ENCODE measurements at regions not wholly inside any gene's neighbourhood (a gene's known extent, or its start where the extent isn't known, plus 50 kb on each side); places are given as distances from the start of the nearest gene placed in this dataset.

DNA sequence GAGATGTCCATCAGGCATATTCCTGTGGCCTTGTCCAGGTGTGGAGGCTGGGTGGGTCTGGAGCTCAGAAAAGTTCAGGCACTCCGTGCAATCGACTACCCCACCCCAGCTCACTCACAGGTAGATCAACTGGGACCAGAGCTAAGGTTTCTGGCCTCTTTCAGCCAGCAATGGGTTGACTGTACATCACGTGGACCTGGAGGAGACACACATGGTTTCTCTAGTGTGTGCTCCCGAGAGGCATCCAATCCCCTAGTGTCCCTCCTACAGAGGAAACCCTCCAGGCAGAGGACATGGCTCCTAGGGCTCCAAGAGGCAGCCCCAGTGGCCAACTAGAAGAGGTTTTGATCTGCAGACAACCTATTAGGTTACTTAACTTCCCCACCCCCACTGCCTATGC, 119.5 kb upstream of the RGS6 start:
- TF ChIP-seq CTCF (IDR thresholded peaks at IDR 0.05): no peak
- Mint-ChIP-seq H3K36me3 (ENCODE audit: low read depth) (no peaks in the 10 kb centered on the region), H3K27ac (ENCODE audit: unreplicated experiment) (no peak overlapping the region), H3K4me1 (ENCODE audit: low read depth) (no peaks in the 10 kb centered on the region), H3K27me3 (ENCODE audit: low read depth) (peaks cover 21% of the 10 kb centered on the region), H3K9me3 (ENCODE audit: low read depth) (peaks cover 2% of the 10 kb centered on the region), H3K4me3 (ENCODE audit: unreplicated experiment) (no peak overlapping the region)
- DNase-seq (ENCODE audit: low spot score): no peak

DNA sequence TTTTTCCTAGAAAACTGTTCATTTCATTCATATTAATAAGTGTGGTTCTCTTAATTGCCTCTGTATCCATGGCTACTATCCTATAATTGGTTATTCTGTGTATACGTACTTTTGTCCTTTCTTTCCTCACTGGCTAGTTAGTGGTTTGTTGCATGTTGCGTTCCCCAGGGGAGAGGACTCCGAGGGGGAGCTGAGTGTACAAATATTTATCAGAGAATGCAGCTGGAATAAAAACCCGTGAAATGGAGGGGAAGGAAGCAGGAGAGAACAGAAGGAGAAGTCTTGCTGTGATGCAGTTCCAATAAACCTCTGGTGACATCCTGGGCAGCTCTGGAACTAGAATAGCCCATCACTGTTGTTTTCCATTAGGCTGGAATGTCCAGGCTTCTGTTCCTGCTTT, 117.1 kb upstream of the RGS6 start:
- DNase-seq (ENCODE audit: low spot score): no peak
- Mint-ChIP-seq H3K27me3 (ENCODE audit: low read depth) (peaks cover 26% of the 10 kb centered on the region), H3K4me1 (ENCODE audit: low read depth) (no peaks in the 10 kb centered on the region), H3K27ac (ENCODE audit: unreplicated experiment) (no peak overlapping the region), H3K36me3 (ENCODE audit: low read depth) (no peaks in the 10 kb centered on the region), H3K9me3 (ENCODE audit: low read depth) (peaks cover under 1% of the 10 kb centered on the region), H3K4me3 (ENCODE audit: unreplicated experiment) (no peak overlapping the region)
- TF ChIP-seq CTCF (IDR thresholded peaks at IDR 0.05): no peak

- Mint-ChIP-seq H3K36me3 (ENCODE audit: low read depth) (no peaks in the 10 kb centered on the region), H3K27ac (ENCODE audit: unreplicated experiment) (no peak overlapping the region), H3K4me3 (ENCODE audit: unreplicated experiment) (no peak overlapping the region), H3K4me1 (ENCODE audit: low read depth) (no peaks in the 10 kb centered on the region), H3K9me3 (ENCODE audit: low read depth) (peaks cover 4% of the 10 kb centered on the region), H3K27me3 (ENCODE audit: low read depth) (peaks cover 10% of the 10 kb centered on the region)
- no peak for DNase-seq (ENCODE audit: low spot score)
- no peak for TF ChIP-seq CTCF (IDR thresholded peaks at IDR 0.05)
These were observed 107.4 kb upstream of the RGS6 start for GRCh38 chr14:71824816-71825215.

GRCh38 chr14:71833476-71833875, 98.8 kb upstream of the RGS6 start:
- Mint-ChIP-seq H3K36me3 (ENCODE audit: low read depth) (no peaks in the 10 kb centered on the region), H3K4me3 (ENCODE audit: unreplicated experiment) (no peak overlapping the region), H3K27me3 (ENCODE audit: low read depth) (no peaks in the 10 kb centered on the region), H3K4me1 (ENCODE audit: low read depth) (no peaks in the 10 kb centered on the region), H3K9me3 (ENCODE audit: low read depth) (peaks cover 8% of the 10 kb centered on the region), H3K27ac (ENCODE audit: unreplicated experiment) (no peak overlapping the region)
- TF ChIP-seq CTCF (IDR thresholded peaks at IDR 0.05): no peak
- DNase-seq (ENCODE audit: low spot score): no peak

DNA sequence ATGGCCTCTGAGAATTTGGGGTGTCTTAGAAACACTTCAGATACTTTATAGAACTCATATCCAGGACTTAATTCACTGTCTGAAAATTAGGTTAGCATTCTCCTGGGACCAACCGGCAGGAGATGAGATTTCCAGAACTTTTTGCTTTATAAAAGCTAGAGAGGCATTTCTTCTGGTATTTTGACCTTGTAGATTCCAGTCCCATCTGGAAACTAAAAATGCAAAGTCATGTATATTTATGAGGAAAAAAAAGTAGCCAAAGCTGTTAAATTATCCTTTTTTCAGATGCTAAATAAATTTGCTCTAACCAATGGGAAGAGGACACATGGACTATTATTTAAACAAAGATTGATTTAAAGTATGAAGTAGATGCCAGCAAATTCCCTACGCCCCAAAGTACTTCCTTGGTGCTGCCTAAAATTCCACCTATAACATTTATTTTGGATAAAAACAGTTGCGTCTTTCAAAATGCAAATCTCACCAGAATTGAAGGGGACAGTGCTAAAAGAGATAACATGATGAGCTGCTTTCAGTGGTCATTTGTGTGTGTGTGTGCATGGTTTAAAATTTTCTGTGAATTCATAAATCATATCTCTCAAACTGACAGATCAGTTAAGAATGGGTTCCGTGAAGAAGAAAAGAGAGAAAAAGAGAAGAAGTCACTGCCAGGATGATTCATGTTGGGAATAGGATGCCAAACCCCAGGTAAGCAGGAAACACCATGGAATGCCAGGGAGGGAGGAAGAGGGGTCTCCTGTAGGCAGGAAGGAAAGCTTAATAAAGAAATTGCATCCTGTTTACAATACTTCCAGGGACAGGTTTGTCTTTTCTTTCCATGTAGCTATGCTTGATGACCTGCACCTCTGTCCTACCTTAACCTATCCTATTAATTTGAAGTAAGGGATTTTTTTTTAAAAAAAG, 97.7 kb upstream of the RGS6 start:
- H3K27me3 Mint-ChIP-seq (ENCODE audit: low read depth): peaks cover 1% of the 10 kb centered on the region
- no peaks in the 10 kb centered on the region for H3K36me3 Mint-ChIP-seq (ENCODE audit: low read depth)
- no peak overlapping the region for H3K27ac Mint-ChIP-seq (ENCODE audit: unreplicated experiment)
- H3K4me1 Mint-ChIP-seq (ENCODE audit: low read depth): no peaks in the 10 kb centered on the region
- no peak overlapping the region for H3K4me3 Mint-ChIP-seq (ENCODE audit: unreplicated experiment)
- no peak for DNase-seq (ENCODE audit: low spot score)
- peaks cover 8% of the 10 kb centered on the region for H3K9me3 Mint-ChIP-seq (ENCODE audit: low read depth)
- no peak for TF ChIP-seq CTCF (IDR thresholded peaks at IDR 0.05)
